WTC11 (cell line): ENCODE measurements at regions not wholly inside any gene's neighbourhood (a gene's known extent, or its start where the extent isn't known, plus 50 kb on each side); places are given as distances from the start of the nearest gene placed in this dataset.

ENCODE experiments used
- ATAC-seq: fragments of 200-7000 bp; cut with Tn5 transposase; 2 replicates; pipeline ENCODE4 v1.10.0; 2021; ENCODE audit warnings: mild to moderate bottlenecking, moderate library complexity
- CTCF ChIA-PET: fragments of 300-600 bp; sonication (Branson Sonifier 250); formaldehyde crosslinking; loops from one replicate; lab custom pipeline; 2021; ENCODE audit warnings: antibody characterized with exemption; lab: Charles Lee
- POLR2A ChIA-PET: fragments of 350-600 bp; sonication (Branson Sonifier 250); formaldehyde crosslinking; loops from one replicate; lab custom pipeline; 2021; ENCODE audit warnings: antibody characterized with exemption; lab: Charles Lee
- DNase-seq: peaks from one replicate; pipeline ENCODE4 v3.0.0; 2021; ENCODE audit warnings: low spot score
- H3K27ac Mint-ChIP-seq: 2 replicates; pipeline ENCODE4 v1.8.0; 2021; ENCODE audit warnings: mixed read lengths
- H3K27me3 Mint-ChIP-seq: 2 replicates; pipeline ENCODE4 v1.8.0; 2021; ENCODE audit warnings: low read depth, mild to moderate bottlenecking, moderate library complexity, mixed read lengths
- H3K36me3 Mint-ChIP-seq: 2 replicates; pipeline ENCODE4 v1.8.0; 2021; ENCODE audit warnings: mixed read lengths
- H3K4me1 Mint-ChIP-seq: 2 replicates; pipeline ENCODE4 v1.8.0; 2022; ENCODE audit warnings: mixed read lengths
- H3K4me3 Mint-ChIP-seq: 2 replicates; pipeline ENCODE4 v1.8.0; 2021; ENCODE audit warnings: mild to moderate bottlenecking, moderate library complexity, mixed read lengths
- H3K9me3 Mint-ChIP-seq: 2 replicates; pipeline ENCODE4 v1.8.0; 2021; ENCODE audit warnings: mixed read lengths
- ARID4B ChIP-seq: sonication (generic); formaldehyde crosslinking; IDR thresholded peaks from 2 replicates; pipeline ENCODE4 v1.8.0; 2023; ENCODE audit warnings: missing genetic modification reagents, mild to moderate bottlenecking, borderline replicate concordance
- ATF1 ChIP-seq: sonication (generic); formaldehyde crosslinking; IDR thresholded peaks from 2 replicates; pipeline ENCODE4 v1.8.1; 2023; ENCODE audit warnings: mild to moderate bottlenecking, moderate library complexity, missing genetic modification reagents
- E2F4 ChIP-seq: sonication (generic); formaldehyde crosslinking; IDR thresholded peaks from 2 replicates; pipeline ENCODE4 v1.8.1; 2022; ENCODE audit warnings: low read depth, mild to moderate bottlenecking, moderate library complexity, missing genetic modification reagents, borderline replicate concordance
- ELF4 ChIP-seq: sonication (generic); formaldehyde crosslinking; IDR thresholded peaks from 2 replicates; pipeline ENCODE4 v1.8.1; 2022; ENCODE audit warnings: low read depth, mild to moderate bottlenecking, moderate library complexity, missing genetic modification reagents
- HMGXB4 ChIP-seq: sonication (generic); formaldehyde crosslinking; IDR thresholded peaks from 2 replicates; pipeline ENCODE4 v1.8.1; 2023; ENCODE audit warnings: mild to moderate bottlenecking, moderate library complexity, missing genetic modification reagents
- IRF2 ChIP-seq: sonication (generic); formaldehyde crosslinking; IDR thresholded peaks from 2 replicates; pipeline ENCODE4 v1.8.0; 2022; ENCODE audit warnings: low read depth, missing genetic modification reagents, borderline replicate concordance
- JUN ChIP-seq: sonication (generic); formaldehyde crosslinking; IDR thresholded peaks from 2 replicates; pipeline ENCODE4 v1.8.0; 2023; ENCODE audit warnings: mild to moderate bottlenecking, missing genetic modification reagents
- MLX ChIP-seq: sonication (generic); formaldehyde crosslinking; IDR thresholded peaks from 2 replicates; pipeline ENCODE4 v1.8.1; 2023; ENCODE audit warnings: mild to moderate bottlenecking, missing genetic modification reagents, moderate library complexity
- NFATC4 ChIP-seq: fragments of 250-450 bp; sonication (Bioruptor Pico); IDR thresholded peaks from 2 replicates; pipeline ENCODE4 v1.9.0; 2021; ENCODE audit warnings: mild to moderate bottlenecking
- NFE2L1 ChIP-seq: sonication (generic); formaldehyde crosslinking; IDR thresholded peaks from 2 replicates; pipeline ENCODE4 v1.8.1; 2023; ENCODE audit warnings: missing genetic modification reagents
- RELA ChIP-seq: sonication (generic); formaldehyde crosslinking; IDR thresholded peaks from 2 replicates; pipeline ENCODE4 v1.8.1; 2022; ENCODE audit warnings: missing genetic modification reagents, mild to moderate bottlenecking, borderline replicate concordance
- SMAD3 ChIP-seq: sonication (generic); formaldehyde crosslinking; IDR thresholded peaks from 2 replicates; pipeline ENCODE4 v1.8.0; 2022; ENCODE audit warnings: missing genetic modification reagents, mild to moderate bottlenecking, borderline replicate concordance
- SP1 ChIP-seq: sonication (generic); formaldehyde crosslinking; conservative IDR thresholded peaks from 2 replicates; pipeline ENCODE4 v1.8.1; 2022; ENCODE audit warnings: missing genetic modification reagents
- TCF7 ChIP-seq: sonication (generic); formaldehyde crosslinking; IDR thresholded peaks from 2 replicates; pipeline ENCODE4 v1.8.0; 2022; ENCODE audit warnings: mild to moderate bottlenecking, low read depth, missing genetic modification reagents, moderate library complexity
- TEAD1 ChIP-seq: sonication (generic); formaldehyde crosslinking; IDR thresholded peaks from 2 replicates; pipeline ENCODE4 v1.8.0; 2022; ENCODE audit warnings: mild to moderate bottlenecking, missing genetic modification reagents
- ZBTB21 ChIP-seq: sonication (generic); formaldehyde crosslinking; IDR thresholded peaks from 2 replicates; pipeline ENCODE4 v1.8.1; 2023; ENCODE audit warnings: mild to moderate bottlenecking, missing genetic modification reagents, borderline replicate concordance
- ZNF232 ChIP-seq: sonication (generic); formaldehyde crosslinking; IDR thresholded peaks from 2 replicates; pipeline ENCODE4 v1.8.0; 2022; ENCODE audit warnings: mild to moderate bottlenecking, missing genetic modification reagents
- ZNF671 ChIP-seq: fragments of 250-450 bp; sonication (Bioruptor Pico); IDR thresholded peaks from 2 replicates; pipeline ENCODE4 v1.8.0; 2021; ENCODE audit warnings: mild to moderate bottlenecking
- TF ChIP-seq, protein P1 (sequence below): fragments of 250-450 bp; sonication (Bioruptor Pico); IDR thresholded peaks from 2 replicates; pipeline ENCODE4 v1.9.0; 2021; ENCODE audit warnings: mild to moderate bottlenecking
- TF ChIP-seq, protein P2 (sequence below): sonication (generic); formaldehyde crosslinking; IDR thresholded peaks from 2 replicates; pipeline ENCODE4 v1.8.0; 2022; ENCODE audit warnings: mild to moderate bottlenecking, missing genetic modification reagents
- TF ChIP-seq, protein P3 (sequence below): sonication (generic); formaldehyde crosslinking; IDR thresholded peaks from 2 replicates; pipeline ENCODE4 v1.8.1; 2023; ENCODE audit warnings: mild to moderate bottlenecking, missing genetic modification reagents
- TF ChIP-seq, protein P4 (sequence below): sonication (generic); formaldehyde crosslinking; IDR thresholded peaks from 2 replicates; pipeline ENCODE4 v1.8.0; 2022; ENCODE audit warnings: mild to moderate bottlenecking, missing genetic modification reagents
- TF ChIP-seq, protein P5 (sequence below): sonication (generic); formaldehyde crosslinking; IDR thresholded peaks from 2 replicates; pipeline ENCODE4 v1.8.1; 2022; ENCODE audit warnings: low read depth, missing genetic modification reagents, borderline replicate concordance

DNA sequence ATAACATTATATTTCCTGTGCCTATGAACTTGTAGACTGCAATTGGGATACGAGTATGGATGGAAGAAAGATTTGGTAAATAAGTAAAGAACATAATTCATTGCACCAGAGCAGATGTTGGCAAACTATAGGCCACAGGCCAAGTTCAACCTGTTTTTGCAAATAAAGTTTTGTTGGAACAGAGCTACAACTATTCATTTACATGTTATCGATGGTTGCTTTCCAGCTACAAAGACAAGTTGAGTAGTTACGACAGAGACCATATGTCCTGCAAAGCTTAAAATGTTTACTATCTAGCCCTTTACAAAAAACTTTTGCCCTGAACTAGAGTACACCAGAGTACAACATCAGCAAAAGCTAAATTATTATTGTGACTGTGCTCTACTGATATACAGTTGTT, 169.1 kb upstream of the DMAC1 start (continued):
- TF ChIP-seq, protein P1, sequence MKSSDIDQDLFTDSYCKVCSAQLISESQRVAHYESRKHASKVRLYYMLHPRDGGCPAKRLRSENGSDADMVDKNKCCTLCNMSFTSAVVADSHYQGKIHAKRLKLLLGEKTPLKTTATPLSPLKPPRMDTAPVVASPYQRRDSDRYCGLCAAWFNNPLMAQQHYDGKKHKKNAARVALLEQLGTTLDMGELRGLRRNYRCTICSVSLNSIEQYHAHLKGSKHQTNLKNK (CRISPR knock-in tag) = no peak
- TF ChIP-seq TCF7 (CRISPR knock-in tag) (no peak), IRF2 (no peak), ZNF671 (CRISPR knock-in tag) (no peak), MLX (CRISPR knock-in tag) (no peak), NFATC4 (CRISPR knock-in tag) (no peak)
- TF ChIP-seq, all 79 proteins: peak for 0

DNA sequence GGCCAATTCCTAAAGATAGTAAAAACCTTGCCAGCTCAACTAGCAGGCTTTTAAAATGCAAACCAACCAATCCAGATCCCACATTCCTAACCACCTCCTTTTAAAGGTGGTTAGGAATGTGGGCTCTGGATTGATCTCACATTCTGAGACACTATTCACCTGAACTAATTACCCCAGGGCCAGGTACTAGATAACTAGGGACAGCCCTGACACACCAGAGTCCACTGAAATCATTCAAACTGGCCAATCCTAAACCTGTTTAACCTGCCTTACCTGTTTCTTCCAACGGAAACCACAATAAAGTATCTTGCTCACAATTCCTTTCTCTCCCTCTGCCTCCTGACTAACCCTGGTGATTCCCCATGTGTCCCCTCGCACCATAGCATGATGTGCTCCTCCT, 168.3 kb upstream of the DMAC1 start:
- peak overlapping the region; percentile 55; the same call in 1 of the 2 replicates for H3K27ac Mint-ChIP-seq
- ChIA-PET CTCF (no interaction called here), POLR2A (no interaction called here)
- no peaks in the 10 kb centered on the region for H3K9me3 Mint-ChIP-seq
- DNase-seq = no peak
- H3K36me3 Mint-ChIP-seq = no peaks in the 10 kb centered on the region
- no peaks in the 10 kb centered on the region for H3K27me3 Mint-ChIP-seq
- peaks cover 18% of the 10 kb centered on the region for H3K4me1 Mint-ChIP-seq
- TF ChIP-seq HMGXB4 (CRISPR knock-in tag) (no peak), E2F4 (no peak), SMAD3 (CRISPR knock-in tag) (no peak), ARID4B (CRISPR knock-in tag) (no peak), ZNF232 (CRISPR knock-in tag) (no peak), NFE2L1 (no peak), ATF1 (CRISPR knock-in tag) (no peak), TEAD1 (CRISPR knock-in tag) (no peak), RELA (CRISPR knock-in tag) (no peak), ELF4 (CRISPR knock-in tag) (no peak), SP1 (no peak), JUN (CRISPR knock-in tag) (no peak), ZBTB21 (CRISPR knock-in tag) (no peak)
- TF ChIP-seq, protein P2, sequence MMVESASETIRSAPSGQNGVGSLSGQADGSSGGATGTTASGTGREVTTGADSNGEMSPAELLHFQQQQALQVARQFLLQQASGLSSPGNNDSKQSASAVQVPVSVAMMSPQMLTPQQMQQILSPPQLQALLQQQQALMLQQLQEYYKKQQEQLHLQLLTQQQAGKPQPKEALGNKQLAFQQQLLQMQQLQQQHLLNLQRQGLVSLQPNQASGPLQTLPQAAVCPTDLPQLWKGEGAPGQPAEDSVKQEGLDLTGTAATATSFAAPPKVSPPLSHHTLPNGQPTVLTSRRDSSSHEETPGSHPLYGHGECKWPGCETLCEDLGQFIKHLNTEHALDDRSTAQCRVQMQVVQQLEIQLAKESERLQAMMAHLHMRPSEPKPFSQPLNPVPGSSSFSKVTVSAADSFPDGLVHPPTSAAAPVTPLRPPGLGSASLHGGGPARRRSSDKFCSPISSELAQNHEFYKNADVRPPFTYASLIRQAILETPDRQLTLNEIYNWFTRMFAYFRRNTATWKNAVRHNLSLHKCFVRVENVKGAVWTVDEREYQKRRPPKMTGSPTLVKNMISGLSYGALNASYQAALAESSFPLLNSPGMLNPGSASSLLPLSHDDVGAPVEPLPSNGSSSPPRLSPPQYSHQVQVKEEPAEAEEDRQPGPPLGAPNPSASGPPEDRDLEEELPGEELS (CRISPR knock-in tag) = no peak
- TF ChIP-seq, protein P3, sequence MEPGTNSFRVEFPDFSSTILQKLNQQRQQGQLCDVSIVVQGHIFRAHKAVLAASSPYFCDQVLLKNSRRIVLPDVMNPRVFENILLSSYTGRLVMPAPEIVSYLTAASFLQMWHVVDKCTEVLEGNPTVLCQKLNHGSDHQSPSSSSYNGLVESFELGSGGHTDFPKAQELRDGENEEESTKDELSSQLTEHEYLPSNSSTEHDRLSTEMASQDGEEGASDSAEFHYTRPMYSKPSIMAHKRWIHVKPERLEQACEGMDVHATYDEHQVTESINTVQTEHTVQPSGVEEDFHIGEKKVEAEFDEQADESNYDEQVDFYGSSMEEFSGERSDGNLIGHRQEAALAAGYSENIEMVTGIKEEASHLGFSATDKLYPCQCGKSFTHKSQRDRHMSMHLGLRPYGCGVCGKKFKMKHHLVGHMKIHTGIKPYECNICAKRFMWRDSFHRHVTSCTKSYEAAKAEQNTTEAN = no peak
- TF ChIP-seq, protein P4, sequence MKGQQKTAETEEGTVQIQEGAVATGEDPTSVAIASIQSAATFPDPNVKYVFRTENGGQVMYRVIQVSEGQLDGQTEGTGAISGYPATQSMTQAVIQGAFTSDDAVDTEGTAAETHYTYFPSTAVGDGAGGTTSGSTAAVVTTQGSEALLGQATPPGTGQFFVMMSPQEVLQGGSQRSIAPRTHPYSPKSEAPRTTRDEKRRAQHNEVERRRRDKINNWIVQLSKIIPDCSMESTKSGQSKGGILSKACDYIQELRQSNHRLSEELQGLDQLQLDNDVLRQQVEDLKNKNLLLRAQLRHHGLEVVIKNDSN = no peak
- TF ChIP-seq, protein P5, sequence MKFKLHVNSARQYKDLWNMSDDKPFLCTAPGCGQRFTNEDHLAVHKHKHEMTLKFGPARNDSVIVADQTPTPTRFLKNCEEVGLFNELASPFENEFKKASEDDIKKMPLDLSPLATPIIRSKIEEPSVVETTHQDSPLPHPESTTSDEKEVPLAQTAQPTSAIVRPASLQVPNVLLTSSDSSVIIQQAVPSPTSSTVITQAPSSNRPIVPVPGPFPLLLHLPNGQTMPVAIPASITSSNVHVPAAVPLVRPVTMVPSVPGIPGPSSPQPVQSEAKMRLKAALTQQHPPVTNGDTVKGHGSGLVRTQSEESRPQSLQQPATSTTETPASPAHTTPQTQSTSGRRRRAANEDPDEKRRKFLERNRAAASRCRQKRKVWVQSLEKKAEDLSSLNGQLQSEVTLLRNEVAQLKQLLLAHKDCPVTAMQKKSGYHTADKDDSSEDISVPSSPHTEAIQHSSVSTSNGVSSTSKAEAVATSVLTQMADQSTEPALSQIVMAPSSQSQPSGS (CRISPR knock-in tag) = no peak
- TF ChIP-seq, protein P1 (CRISPR knock-in tag) = no peak
- no peak overlapping the region for H3K4me3 Mint-ChIP-seq
- peak; percentile 96 for ATAC-seq
